ENCODE measurements at regions not wholly inside any gene's neighbourhood (a gene's known extent, or its start where the extent isn't known, plus 50 kb on each side); places are given as distances from the start of the nearest gene placed in this dataset.

- TF ChIP-seq, protein P1, sequence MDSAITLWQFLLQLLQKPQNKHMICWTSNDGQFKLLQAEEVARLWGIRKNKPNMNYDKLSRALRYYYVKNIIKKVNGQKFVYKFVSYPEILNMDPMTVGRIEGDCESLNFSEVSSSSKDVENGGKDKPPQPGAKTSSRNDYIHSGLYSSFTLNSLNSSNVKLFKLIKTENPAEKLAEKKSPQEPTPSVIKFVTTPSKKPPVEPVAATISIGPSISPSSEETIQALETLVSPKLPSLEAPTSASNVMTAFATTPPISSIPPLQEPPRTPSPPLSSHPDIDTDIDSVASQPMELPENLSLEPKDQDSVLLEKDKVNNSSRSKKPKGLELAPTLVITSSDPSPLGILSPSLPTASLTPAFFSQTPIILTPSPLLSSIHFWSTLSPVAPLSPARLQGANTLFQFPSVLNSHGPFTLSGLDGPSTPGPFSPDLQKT (CRISPR knock-in tag; IDR thresholded peaks at IDR 0.05; ENCODE audit: borderline replicate concordance): no peak
- TF ChIP-seq ZNF383 (CRISPR knock-in tag; IDR thresholded peaks at IDR 0.05; ENCODE audit: borderline replicate concordance) (no peak), ZNF280B (CRISPR knock-in tag; IDR thresholded peaks at IDR 0.05; ENCODE audit: borderline replicate concordance) (no peak), RFXAP (CRISPR knock-in tag; IDR thresholded peaks at IDR 0.05; ENCODE audit: borderline replicate concordance) (no peak)
Observed at GRCh38 chr9:7937761-7938491, 138.3 kb upstream of the DMAC1 start (continued).

GRCh38 chr9:7936996-7937395, 137.4 kb upstream of the DMAC1 start:
- Histone ChIP-seq H4K20me1 (ENCODE audit: insufficient read depth, low read length) (no peaks in the 10 kb centered on the region), H3K9me3 (ENCODE audit: low read length) (no peaks in the 10 kb centered on the region), H3K36me3 (replicated peaks in 1 of 2; ENCODE audit: control insufficient read depth in 1 of 2, insufficient read depth in 2 of 2, low read length in 2 of 2) (no peaks in the 10 kb centered on the region), H3K4me3 (replicated peaks in 1 of 3; ENCODE audit: insufficient read depth in 1 of 3, low read depth in 2 of 3, low read length in 3 of 3) (no peak overlapping the region), H3K27ac (ENCODE audit: extremely low read length, insufficient read depth, low read length) (no peak overlapping the region), H3K9ac (ENCODE audit: insufficient read depth, low read depth, low read length) (no peak overlapping the region), H3K27me3 (ENCODE audit: control insufficient read depth in 1 of 2, insufficient read depth in 2 of 2, low read length in 2 of 2) (no peaks in the 10 kb centered on the region), H3K79me2 (ENCODE audit: insufficient read depth, low read length) (no peaks in the 10 kb centered on the region), H3K4me1 (ENCODE audit: insufficient read depth, low read length) (no peaks in the 10 kb centered on the region), H3K4me2 (ENCODE audit: low read depth, low read length) (no peak overlapping the region), H2AFZ (ENCODE audit: low read length) (no peak overlapping the region)
- 4% methylated on average over 1 of the region's 1 CpG for WGBS (ENCODE audit: low lambda C conversion rate)
- no peak for DNase-seq (ENCODE audit: low spot score)
- intact Hi-C loops (cut with micrococcal nuclease; ENCODE audit: unreplicated experiment): no loop called here
- in situ Hi-C loops (cut with HindIII; ENCODE audit: extremely low pct_ligation_motif_present, low pct_unique_long_range_greater_than_20kb): no loop called here
- ChIA-PET CTCF (ENCODE audit: low intra/inter-chr PET ratio, low total read pairs) (no interaction called here), POLR2A (no interaction called here)
- BruUV-seq (replicated peaks): no TSS peak
- FAIRE-seq: no peak
- ATAC-seq: no peak
- TF ChIP-seq ZNF350 (CRISPR knock-in tag; IDR thresholded peaks at IDR 0.05; ENCODE audit: borderline replicate concordance, low read depth) (no peak), NR3C1 (CRISPR knock-in tag; IDR thresholded peaks at IDR 0.05) (no peak), CSRNP1 (CRISPR knock-in tag; IDR thresholded peaks at IDR 0.05) (no peak), ZEB1 (IDR thresholded peaks at IDR 0.05; ENCODE audit: insufficient replicate concordance, low read depth) (no peak), ZNF737 (CRISPR knock-in tag; IDR thresholded peaks at IDR 0.05; ENCODE audit: borderline replicate concordance) (no peak), NR1H2 (CRISPR knock-in tag; IDR thresholded peaks at IDR 0.05; ENCODE audit: borderline replicate concordance, low read depth) (no peak), ZNF747 (CRISPR knock-in tag; IDR thresholded peaks at IDR 0.05; ENCODE audit: borderline replicate concordance) (no peak)
- TF ChIP-seq, protein P2, sequence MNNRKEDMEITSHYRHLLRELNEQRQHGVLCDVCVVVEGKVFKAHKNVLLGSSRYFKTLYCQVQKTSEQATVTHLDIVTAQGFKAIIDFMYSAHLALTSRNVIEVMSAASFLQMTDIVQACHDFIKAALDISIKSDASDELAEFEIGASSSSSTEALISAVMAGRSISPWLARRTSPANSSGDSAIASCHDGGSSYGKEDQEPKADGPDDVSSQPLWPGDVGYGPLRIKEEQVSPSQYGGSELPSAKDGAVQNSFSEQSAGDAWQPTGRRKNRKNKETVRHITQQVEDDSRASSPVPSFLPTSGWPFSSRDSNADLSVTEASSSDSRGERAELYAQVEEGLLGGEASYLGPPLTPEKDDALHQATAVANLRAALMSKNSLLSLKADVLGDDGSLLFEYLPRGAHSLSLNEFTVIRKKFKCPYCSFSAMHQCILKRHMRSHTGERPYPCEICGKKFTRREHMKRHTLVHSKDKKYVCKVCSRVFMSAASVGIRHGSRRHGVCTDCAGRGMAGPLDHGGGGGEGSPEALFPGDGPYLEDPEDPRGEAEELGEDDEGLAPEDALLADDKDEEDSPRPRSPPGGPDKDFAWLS (CRISPR knock-in tag; IDR thresholded peaks at IDR 0.05; ENCODE audit: borderline replicate concordance): no peak
- TF ChIP-seq, protein P3, sequence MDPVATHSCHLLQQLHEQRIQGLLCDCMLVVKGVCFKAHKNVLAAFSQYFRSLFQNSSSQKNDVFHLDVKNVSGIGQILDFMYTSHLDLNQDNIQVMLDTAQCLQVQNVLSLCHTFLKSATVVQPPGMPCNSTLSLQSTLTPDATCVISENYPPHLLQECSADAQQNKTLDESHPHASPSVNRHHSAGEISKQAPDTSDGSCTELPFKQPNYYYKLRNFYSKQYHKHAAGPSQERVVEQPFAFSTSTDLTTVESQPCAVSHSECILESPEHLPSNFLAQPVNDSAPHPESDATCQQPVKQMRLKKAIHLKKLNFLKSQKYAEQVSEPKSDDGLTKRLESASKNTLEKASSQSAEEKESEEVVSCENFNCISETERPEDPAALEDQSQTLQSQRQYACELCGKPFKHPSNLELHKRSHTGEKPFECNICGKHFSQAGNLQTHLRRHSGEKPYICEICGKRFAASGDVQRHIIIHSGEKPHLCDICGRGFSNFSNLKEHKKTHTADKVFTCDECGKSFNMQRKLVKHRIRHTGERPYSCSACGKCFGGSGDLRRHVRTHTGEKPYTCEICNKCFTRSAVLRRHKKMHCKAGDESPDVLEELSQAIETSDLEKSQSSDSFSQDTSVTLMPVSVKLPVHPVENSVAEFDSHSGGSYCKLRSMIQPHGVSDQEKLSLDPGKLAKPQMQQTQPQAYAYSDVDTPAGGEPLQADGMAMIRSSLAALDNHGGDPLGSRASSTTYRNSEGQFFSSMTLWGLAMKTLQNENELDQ (CRISPR knock-in tag; IDR thresholded peaks at IDR 0.05; ENCODE audit: borderline replicate concordance): no peak
